ENCODE measurements at regions not wholly inside any gene's neighbourhood (a gene's known extent, or its start where the extent isn't known, plus 50 kb on each side); places are given as distances from the start of the nearest gene placed in this dataset.

DNA sequence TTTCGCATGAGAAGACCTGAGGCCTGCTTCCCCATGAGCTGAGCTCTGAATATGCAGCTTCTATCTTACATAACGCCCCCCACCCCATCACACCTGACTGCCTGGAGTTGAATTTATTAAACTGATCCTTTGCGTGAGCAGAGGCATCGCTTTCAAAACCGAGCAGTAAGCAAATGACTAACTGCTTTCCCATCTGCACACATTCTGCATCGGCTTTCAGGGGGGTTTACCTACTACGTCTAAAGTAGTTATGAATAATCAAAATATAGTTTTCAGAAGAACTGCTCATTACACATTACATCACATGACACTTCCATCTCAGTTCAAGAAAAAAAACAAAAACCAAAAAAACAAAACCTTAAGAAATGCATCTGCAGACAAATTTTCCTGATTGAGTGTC is 54.7 kb upstream of the EGR2 start:
- no peak for ATAC-seq
- intact Hi-C loops (cut with micrococcal nuclease), result no loop called here
- POLR2A ChIA-PET, result no interaction called here
- CTCF ChIA-PET, result no interaction called here
- Histone ChIP-seq H3K27me3 (ENCODE audit: insufficient read depth, low read length) (no peaks in the 10 kb centered on the region), H2AFZ (ENCODE audit: low read depth, low read length, poor library complexity, severe bottlenecking) (no peak overlapping the region), H3K9me2 (ENCODE audit: insufficient read depth) (no peaks in the 10 kb centered on the region), H3K27ac (ENCODE audit: low read depth, low read length) (no peak overlapping the region), H3K4me1 (ENCODE audit: control insufficient read depth in 1 of 2, insufficient read depth in 2 of 2, low read length in 2 of 2) (no peaks in the 10 kb centered on the region), H3K36me3 (ENCODE audit: control insufficient read depth in 1 of 2, insufficient read depth in 2 of 2, low read length in 2 of 2) (no peaks in the 10 kb centered on the region), H3K9me3 (ENCODE audit: control insufficient read depth in 1 of 2, insufficient read depth in 1 of 2, low read depth in 1 of 2, low read length in 2 of 2) (no peaks in the 10 kb centered on the region), H3K4me3 (replicated peaks in 1 of 2; ENCODE audit: low read depth in 1 of 2, low read length in 2 of 2) (no peak overlapping the region), H3K9ac (ENCODE audit: low read length) (no peak overlapping the region), H3K79me2 (ENCODE audit: insufficient read depth, low read length) (no peaks in the 10 kb centered on the region), H4K20me1 (ENCODE audit: insufficient read depth) (no peaks in the 10 kb centered on the region), H3K4me2 (ENCODE audit: low read length) (no peak overlapping the region)
- RAD21 ChIA-PET (ENCODE audit: low non-redundant PET in 1 of 2, low total read pairs in 2 of 2, uncharacterized antibody in 2 of 2, unreplicated experiment in 2 of 2), result no interaction called here
- BruUV-seq (replicated peaks), result no TSS peak
- TF ChIP-seq ZFX (IDR thresholded peaks at IDR 0.05), result no peak
- TF ChIP-seq ELF1 (IDR thresholded peaks at IDR 0.05; ENCODE audit: borderline replicate concordance, low read depth), result no peak
- no peak for TF ChIP-seq POLR2AphosphoS5 (IDR thresholded peaks at IDR 0.05; ENCODE audit: low read depth, low read length)
- TF ChIP-seq, protein P1, sequence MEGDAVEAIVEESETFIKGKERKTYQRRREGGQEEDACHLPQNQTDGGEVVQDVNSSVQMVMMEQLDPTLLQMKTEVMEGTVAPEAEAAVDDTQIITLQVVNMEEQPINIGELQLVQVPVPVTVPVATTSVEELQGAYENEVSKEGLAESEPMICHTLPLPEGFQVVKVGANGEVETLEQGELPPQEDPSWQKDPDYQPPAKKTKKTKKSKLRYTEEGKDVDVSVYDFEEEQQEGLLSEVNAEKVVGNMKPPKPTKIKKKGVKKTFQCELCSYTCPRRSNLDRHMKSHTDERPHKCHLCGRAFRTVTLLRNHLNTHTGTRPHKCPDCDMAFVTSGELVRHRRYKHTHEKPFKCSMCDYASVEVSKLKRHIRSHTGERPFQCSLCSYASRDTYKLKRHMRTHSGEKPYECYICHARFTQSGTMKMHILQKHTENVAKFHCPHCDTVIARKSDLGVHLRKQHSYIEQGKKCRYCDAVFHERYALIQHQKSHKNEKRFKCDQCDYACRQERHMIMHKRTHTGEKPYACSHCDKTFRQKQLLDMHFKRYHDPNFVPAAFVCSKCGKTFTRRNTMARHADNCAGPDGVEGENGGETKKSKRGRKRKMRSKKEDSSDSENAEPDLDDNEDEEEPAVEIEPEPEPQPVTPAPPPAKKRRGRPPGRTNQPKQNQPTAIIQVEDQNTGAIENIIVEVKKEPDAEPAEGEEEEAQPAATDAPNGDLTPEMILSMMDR (IDR thresholded peaks at IDR 0.05 in 2 of 3, conservative IDR thresholded peaks at IDR 0.05 in 1 of 3; ENCODE audit: borderline replicate concordance in 1 of 3, insufficient read depth in 1 of 3, low read depth in 2 of 3, low read length in 2 of 3), result no peak
- TF ChIP-seq, protein P2, sequence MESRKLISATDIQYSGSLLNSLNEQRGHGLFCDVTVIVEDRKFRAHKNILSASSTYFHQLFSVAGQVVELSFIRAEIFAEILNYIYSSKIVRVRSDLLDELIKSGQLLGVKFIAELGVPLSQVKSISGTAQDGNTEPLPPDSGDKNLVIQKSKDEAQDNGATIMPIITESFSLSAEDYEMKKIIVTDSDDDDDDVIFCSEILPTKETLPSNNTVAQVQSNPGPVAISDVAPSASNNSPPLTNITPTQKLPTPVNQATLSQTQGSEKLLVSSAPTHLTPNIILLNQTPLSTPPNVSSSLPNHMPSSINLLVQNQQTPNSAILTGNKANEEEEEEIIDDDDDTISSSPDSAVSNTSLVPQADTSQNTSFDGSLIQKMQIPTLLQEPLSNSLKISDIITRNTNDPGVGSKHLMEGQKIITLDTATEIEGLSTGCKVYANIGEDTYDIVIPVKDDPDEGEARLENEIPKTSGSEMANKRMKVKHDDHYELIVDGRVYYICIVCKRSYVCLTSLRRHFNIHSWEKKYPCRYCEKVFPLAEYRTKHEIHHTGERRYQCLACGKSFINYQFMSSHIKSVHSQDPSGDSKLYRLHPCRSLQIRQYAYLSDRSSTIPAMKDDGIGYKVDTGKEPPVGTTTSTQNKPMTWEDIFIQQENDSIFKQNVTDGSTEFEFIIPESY (IDR thresholded peaks at IDR 0.05; ENCODE audit: extremely low read depth, insufficient replicate concordance, low read length), result no peak
- no peak for DNase-seq (ENCODE audit: low read depth, low spot score)

DNA sequence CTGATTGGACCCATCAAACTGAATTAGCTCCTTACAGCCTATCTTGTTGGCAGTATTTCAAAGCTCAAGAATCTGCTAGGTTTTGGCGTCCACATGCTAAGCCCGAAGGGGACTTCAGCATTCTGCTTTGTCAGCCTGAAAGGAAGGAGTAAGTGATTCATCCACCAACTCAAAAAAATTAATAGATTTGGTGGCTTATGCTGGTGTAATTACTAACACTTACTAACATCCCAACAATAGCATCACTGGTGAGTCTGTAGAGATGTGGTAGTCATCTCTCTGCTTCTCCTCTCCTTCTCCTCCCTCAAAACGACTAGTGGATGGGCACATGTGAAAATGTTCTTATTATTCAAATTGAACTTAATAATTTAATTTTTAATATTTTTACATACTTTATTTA is 53.8 kb upstream of the EGR2 start:
- no peak for DNase-seq (ENCODE audit: low read depth, low spot score)
- TF ChIP-seq, protein P3, sequence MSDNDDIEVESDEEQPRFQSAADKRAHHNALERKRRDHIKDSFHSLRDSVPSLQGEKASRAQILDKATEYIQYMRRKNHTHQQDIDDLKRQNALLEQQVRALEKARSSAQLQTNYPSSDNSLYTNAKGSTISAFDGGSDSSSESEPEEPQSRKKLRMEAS (IDR thresholded peaks at IDR 0.05), result no peak
- TF ChIP-seq ZFX (IDR thresholded peaks at IDR 0.05), result no peak
- TF ChIP-seq SRF (IDR thresholded peaks at IDR 0.05; ENCODE audit: low read depth), result no peak
- TF ChIP-seq ZNF274 (IDR thresholded peaks at IDR 0.05; ENCODE audit: low read depth, low read length), result no peak
- no peak for TF ChIP-seq TCF7L2 (IDR thresholded peaks at IDR 0.05; ENCODE audit: borderline replicate concordance, extremely low read depth, insufficient read depth, insufficient read length)
- TF ChIP-seq POLR2AphosphoS5 (IDR thresholded peaks at IDR 0.05; ENCODE audit: low read depth, low read length), result no peak
- no peak for TF ChIP-seq FOSL1 (IDR thresholded peaks at IDR 0.05; ENCODE audit: low read depth)
- TF ChIP-seq, protein P4, sequence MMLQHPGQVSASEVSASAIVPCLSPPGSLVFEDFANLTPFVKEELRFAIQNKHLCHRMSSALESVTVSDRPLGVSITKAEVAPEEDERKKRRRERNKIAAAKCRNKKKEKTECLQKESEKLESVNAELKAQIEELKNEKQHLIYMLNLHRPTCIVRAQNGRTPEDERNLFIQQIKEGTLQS (IDR thresholded peaks at IDR 0.05), result no peak
- TF ChIP-seq EGR1 (IDR thresholded peaks at IDR 0.05; ENCODE audit: low read depth), result no peak
- TF ChIP-seq EZH2phosphoT487 (IDR thresholded peaks at IDR 0.05; ENCODE audit: borderline replicate concordance), result no peak
- TF ChIP-seq, protein P1 (IDR thresholded peaks at IDR 0.05 in 2 of 3, conservative IDR thresholded peaks at IDR 0.05 in 1 of 3; ENCODE audit: borderline replicate concordance in 1 of 3, insufficient read depth in 1 of 3, low read depth in 2 of 3, low read length in 2 of 3), result no peak
- no peak for TF ChIP-seq EZH2 (IDR thresholded peaks at IDR 0.05)

More for the DNA sequence above, 53.8 kb upstream of the EGR2 start:
- Histone ChIP-seq H3K79me2 (ENCODE audit: insufficient read depth, low read length) (no peaks in the 10 kb centered on the region), H4K20me1 (ENCODE audit: insufficient read depth) (no peaks in the 10 kb centered on the region), H3K27me3 (ENCODE audit: insufficient read depth, low read length) (no peaks in the 10 kb centered on the region), H3K9ac (ENCODE audit: low read length) (no peak overlapping the region), H2AFZ (ENCODE audit: low read depth, low read length, poor library complexity, severe bottlenecking) (no peak overlapping the region), H3K9me2 (ENCODE audit: insufficient read depth) (no peaks in the 10 kb centered on the region), H3K4me1 (ENCODE audit: control insufficient read depth in 1 of 2, insufficient read depth in 2 of 2, low read length in 2 of 2) (no peaks in the 10 kb centered on the region), H3K9me3 (ENCODE audit: control insufficient read depth in 1 of 2, insufficient read depth in 1 of 2, low read depth in 1 of 2, low read length in 2 of 2) (no peaks in the 10 kb centered on the region), H3K4me2 (ENCODE audit: low read length) (no peak overlapping the region), H3K36me3 (ENCODE audit: control insufficient read depth in 1 of 2, insufficient read depth in 2 of 2, low read length in 2 of 2) (no peaks in the 10 kb centered on the region), H3K4me3 (replicated peaks in 1 of 2; ENCODE audit: low read depth in 1 of 2, low read length in 2 of 2) (no peak overlapping the region), H3K27ac (ENCODE audit: low read depth, low read length) (no peak overlapping the region)
- intact Hi-C loops (cut with micrococcal nuclease), result no loop called here
- no TSS peak for BruUV-seq (replicated peaks)
- ATAC-seq, result no peak
- POLR2A ChIA-PET, result no interaction called here
- RAD21 ChIA-PET (ENCODE audit: low non-redundant PET in 1 of 2, low total read pairs in 2 of 2, uncharacterized antibody in 2 of 2, unreplicated experiment in 2 of 2), result no interaction called here
- CTCF ChIA-PET, result no interaction called here

All from HCT116 (cell line).